ENCODE measurements at regions not wholly inside any gene's neighbourhood (a gene's known extent, or its start where the extent isn't known, plus 50 kb on each side); places are given as distances from the start of the nearest gene placed in this dataset.

GRCh38 chr12:24537083-24537860 is 411.6 kb downstream of the BCAT1 start:
- no peak overlapping the region for H3K27ac ChIP-seq (ENCODE audit: low read depth in 1 of 2, low read length in 1 of 2)
- peaks cover 2 to 68% (median 22%) of the 10 kb centered on the region in 5 donors for H3K4me1 ChIP-seq (ENCODE audit: control insufficient read depth in 5 of 5, insufficient read depth in 5 of 5, low read length in 5 of 5)
- WGBS, 2 donors, result 74 to 80% methylated on average over 3 of the region's 3 CpGs
- H3K9ac ChIP-seq (ENCODE audit: insufficient read depth in 1 of 2, low read length in 2 of 2), result no peak overlapping the region
- no peak overlapping the region for H3K4me3 ChIP-seq
- TF ChIP-seq CTCF (IDR thresholded peaks at IDR 0.05; ENCODE audit: control extremely low read depth, extremely low read depth), result no peak
- no peaks in the 10 kb centered on the region for H3K27me3 ChIP-seq (ENCODE audit: control insufficient read depth in 3 of 3, insufficient read depth in 3 of 3, low read length in 2 of 3)
- no peaks in the 10 kb centered on the region for H3K36me3 ChIP-seq (ENCODE audit: control insufficient read depth in 4 of 4, insufficient read depth in 4 of 4, low read length in 4 of 4)
- no peak for ATAC-seq (ENCODE audit: insufficient read depth, low FRiP score)
- DNase-seq, result peak in 2 of 3 donors; percentile 82 to 90
- H3K9me3 ChIP-seq (ENCODE audit: control insufficient read depth in 4 of 4, insufficient read depth in 3 of 4, low read length in 3 of 4), result no peaks in the 10 kb centered on the region

- WGBS, 2 donors, result 62 to 81% methylated on average over 6 of the region's 6 CpGs
- Histone ChIP-seq H3K9ac (ENCODE audit: insufficient read depth in 1 of 2, low read length in 2 of 2) (no peak overlapping the region), H3K4me3 (no peak overlapping the region), H3K36me3 (ENCODE audit: control insufficient read depth in 4 of 4, insufficient read depth in 4 of 4, low read length in 4 of 4) (no peaks in the 10 kb centered on the region), H3K27ac (ENCODE audit: low read depth in 1 of 2, low read length in 1 of 2) (peak overlapping the region; percentile 9 to 27), H3K4me1 (ENCODE audit: control insufficient read depth in 5 of 5, insufficient read depth in 5 of 5, low read length in 5 of 5) (peaks cover 2 to 61% (median 22%) of the 10 kb centered on the region in 5 donors), H3K9me3 (ENCODE audit: control insufficient read depth in 4 of 4, insufficient read depth in 3 of 4, low read length in 3 of 4) (no peaks in the 10 kb centered on the region), H3K27me3 (ENCODE audit: control insufficient read depth in 3 of 3, insufficient read depth in 3 of 3, low read length in 2 of 3) (no peaks in the 10 kb centered on the region)
- DNase-seq (no peak), ATAC-seq (ENCODE audit: insufficient read depth, low FRiP score) (no peak)
- TF ChIP-seq CTCF (IDR thresholded peaks at IDR 0.05; ENCODE audit: control extremely low read depth, extremely low read depth), result no peak
Observed at GRCh38 chr12:24535334-24536069, 413.4 kb downstream of the BCAT1 start.

GRCh38 chr12:24534622-24535021 is 414.3 kb downstream of the BCAT1 start:
- no peak for TF ChIP-seq CTCF (IDR thresholded peaks at IDR 0.05; ENCODE audit: control extremely low read depth, extremely low read depth)
- H3K4me3 ChIP-seq, result no peak overlapping the region
- no peaks in the 10 kb centered on the region for H3K36me3 ChIP-seq (ENCODE audit: control insufficient read depth in 4 of 4, insufficient read depth in 4 of 4, low read length in 4 of 4)
- no peak overlapping the region for H3K9ac ChIP-seq (ENCODE audit: insufficient read depth in 1 of 2, low read length in 2 of 2)
- DNase-seq (peak in 2 of 3 donors; percentile 43 to 50), ATAC-seq (ENCODE audit: insufficient read depth, low FRiP score) (no peak)
- no peaks in the 10 kb centered on the region for H3K27me3 ChIP-seq (ENCODE audit: control insufficient read depth in 3 of 3, insufficient read depth in 3 of 3, low read length in 2 of 3)
- WGBS, 2 donors, result 68 to 84% methylated on average over 4 of the region's 4 CpGs
- H3K27ac ChIP-seq (ENCODE audit: low read depth in 1 of 2, low read length in 1 of 2), result peak overlapping the region in 1 of 2 donors; percentile 60
- peaks cover 2 to 53% (median 22%) of the 10 kb centered on the region in 5 donors for H3K4me1 ChIP-seq (ENCODE audit: control insufficient read depth in 5 of 5, insufficient read depth in 5 of 5, low read length in 5 of 5)
- no peaks in the 10 kb centered on the region for H3K9me3 ChIP-seq (ENCODE audit: control insufficient read depth in 4 of 4, insufficient read depth in 3 of 4, low read length in 3 of 4)
